ENCODE measurements at regions not wholly inside any gene's neighbourhood (a gene's known extent, or its start where the extent isn't known, plus 50 kb on each side); places are given as distances from the start of the nearest gene placed in this dataset.
A peak's percentile ranks its signal among the peaks of the same experiment; 100 is the strongest.
"Not testable (repeated sequence)": the region's sequence is repeated elsewhere in the genome, so short reads cannot be mapped to it uniquely, and the experiment has no call there.

DNA sequence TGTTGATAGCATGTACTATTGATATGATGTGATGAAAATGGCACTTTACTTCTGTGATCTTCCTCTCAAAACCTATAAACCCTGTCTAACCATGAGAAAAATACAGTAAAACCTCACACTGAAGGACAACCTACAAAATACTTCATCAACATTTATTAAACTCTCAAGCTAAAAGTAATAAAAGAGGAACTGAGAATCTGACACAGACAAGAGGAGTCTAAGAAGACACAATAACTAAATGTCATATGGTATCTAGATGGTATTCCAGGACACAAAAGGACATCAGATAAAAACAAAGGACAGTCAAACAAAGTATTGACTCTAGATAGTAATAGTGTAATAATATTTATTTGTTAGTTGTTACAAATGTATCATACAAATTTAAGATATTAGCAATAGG, 655.3 kb downstream of the SH3BGRL start:
- no peak for DNase-seq

- DNase-seq = no peak
Measured at GRCh38 chrX:81866873-81867272, 665.0 kb downstream of the SH3BGRL start.

GRCh38 chrX:81868979-81869378, 667.1 kb downstream of the SH3BGRL start:
- DNase-seq = no peak

DNA sequence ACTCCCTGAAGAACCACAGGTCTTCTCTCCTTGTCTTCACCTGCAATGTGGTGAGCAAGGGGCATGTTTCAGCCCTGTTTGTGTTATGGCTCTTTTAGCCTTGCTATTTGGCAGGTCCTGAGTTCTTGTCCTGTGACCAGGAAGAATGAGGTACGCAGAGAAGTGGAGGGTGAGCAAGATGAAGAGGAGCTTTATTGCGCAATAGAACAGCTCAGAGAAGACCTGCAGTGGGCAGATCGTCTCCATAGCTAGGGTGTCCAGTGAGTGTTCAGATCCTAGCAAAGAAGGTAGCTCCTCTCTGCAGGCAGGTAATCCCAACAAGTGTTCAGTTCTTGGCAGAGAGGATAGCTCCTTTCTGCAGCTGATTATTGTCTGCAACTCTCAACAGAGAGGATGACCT, 672.9 kb downstream of the SH3BGRL start:
- DNase-seq = no peak

DNA sequence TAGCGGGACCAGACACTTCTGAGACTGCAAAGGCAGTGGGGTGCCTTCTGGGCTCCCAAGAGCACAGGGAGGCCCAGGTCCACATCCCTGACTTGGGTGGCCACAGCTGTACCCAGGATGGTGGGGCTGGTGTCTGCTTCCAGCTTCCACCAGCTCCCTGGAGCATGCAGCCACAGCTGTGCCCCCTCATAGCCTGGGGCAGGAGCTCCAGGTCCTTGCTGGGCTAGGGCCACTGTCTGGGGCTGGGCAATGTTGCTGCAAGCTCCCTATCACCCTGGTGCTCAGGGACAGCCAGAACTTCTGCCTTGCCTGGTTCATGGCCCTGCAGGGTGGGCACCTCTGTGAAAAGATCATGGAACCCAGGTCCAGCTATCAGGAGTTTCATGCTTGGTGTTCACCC, 673.9 kb downstream of the SH3BGRL start:
- no peak for DNase-seq

- no peak for DNase-seq
Measured at GRCh38 chrX:81876437-81876836, 674.5 kb downstream of the SH3BGRL start.

DNA sequence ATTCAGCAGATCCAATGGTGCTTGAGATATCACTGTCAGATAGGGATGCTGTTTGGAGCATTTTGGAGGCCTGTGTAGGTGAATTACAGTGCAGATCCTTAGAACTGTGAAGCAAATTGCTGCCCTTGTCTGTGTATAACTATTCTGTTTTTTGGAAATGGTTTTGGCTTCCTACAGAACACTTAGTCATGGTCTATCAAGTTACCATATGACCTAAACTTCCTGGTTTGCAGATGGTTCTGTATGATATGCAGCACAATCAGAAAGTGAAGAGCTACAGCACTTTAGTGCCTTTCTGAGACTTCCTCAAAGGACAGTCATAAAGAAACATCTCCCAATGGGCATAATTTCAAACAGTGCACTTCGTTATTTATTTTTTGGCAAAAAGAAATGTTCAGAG, 688.6 kb downstream of the SH3BGRL start:
- no peak for DNase-seq

DNA sequence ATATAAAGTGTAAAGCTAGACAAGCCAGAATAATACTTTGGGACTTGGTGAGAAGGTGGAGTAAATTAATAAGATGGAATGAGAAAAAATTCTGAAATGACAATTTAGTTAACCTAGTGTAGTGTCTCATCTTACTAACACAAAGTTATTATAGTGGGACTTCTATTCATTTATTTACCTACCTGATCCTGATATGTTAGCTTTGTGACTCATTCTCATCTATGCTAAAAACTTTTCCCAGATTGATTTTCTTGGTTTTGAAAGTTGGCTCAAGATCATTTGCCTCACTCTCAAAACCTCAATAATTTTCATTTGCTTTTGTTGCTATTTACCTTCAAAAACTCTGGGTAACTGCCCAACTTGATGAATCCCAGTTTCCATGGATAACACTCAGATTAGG, 698.6 kb downstream of the SH3BGRL start:
- DNase-seq = no peak

DNA sequence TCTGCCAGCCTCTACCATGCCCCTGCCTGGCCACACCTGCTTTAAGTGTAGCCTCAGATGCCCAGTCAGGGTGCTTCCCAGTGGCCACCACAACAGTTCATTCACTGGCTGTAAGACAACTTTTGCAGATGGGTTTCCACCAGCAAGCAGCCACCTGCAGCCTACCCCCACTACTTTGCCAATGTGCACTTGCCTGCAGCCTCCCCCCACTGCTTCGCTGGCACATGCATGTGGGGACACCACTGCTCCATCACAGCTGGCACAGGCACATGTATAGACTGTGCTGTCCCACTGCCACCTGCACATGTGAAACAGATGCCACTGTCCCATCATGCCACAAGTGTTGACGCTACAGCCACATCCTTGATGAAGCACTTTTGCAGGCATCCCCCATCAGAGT, 723.9 kb downstream of the SH3BGRL start:
- DNase-seq = peak; percentile 39

DNA sequence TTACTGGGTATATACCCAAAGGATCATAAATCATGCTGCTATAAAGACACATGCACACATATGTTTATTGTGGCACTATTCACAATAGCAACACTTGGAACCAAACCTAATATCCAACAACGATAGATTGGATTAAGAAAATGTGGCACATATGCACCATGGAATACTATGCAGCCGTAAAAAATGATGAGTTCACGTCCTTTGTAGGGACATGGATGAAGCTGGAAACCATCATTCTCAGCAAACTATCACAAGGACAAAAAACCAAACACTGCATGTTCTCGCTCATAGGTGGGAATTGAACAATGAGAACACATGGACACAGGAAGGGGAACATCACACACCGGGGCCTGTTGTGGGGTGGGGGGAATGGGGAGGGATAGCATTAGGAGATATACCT, 744.0 kb downstream of the SH3BGRL start:
- not testable (repeated sequence) for DNase-seq

DNA sequence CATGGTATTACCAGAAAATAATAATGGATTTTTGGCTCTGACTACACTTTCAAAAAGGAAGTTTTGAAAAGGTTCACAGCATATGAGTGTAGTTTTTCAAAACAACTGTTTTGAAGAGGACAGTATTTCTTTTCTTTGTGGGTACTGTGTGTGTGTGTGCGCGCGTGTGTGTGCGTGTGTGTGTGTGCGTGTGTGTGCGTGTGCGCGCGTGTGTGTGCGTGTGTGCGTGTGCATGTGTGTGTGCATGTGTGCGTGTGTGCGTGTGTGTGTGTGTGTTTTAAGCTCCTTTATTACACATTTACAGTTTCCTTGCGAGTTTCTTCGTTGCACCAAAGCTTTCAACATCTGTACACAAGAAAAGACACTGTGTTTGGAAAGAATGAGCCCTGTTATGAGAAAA, 755.4 kb downstream of the SH3BGRL start:
- no peak for DNase-seq

GRCh38 chrX:81957900-81958545, 756.1 kb downstream of the SH3BGRL start:
- peak; percentile 45 for DNase-seq

- DNase-seq = no peak
Measured at GRCh38 chrX:81959964-81960363, 758.1 kb downstream of the SH3BGRL start.

- not testable (repeated sequence) for DNase-seq
Measured at GRCh38 chrX:81974413-81974812, 772.5 kb downstream of the SH3BGRL start.

DNA sequence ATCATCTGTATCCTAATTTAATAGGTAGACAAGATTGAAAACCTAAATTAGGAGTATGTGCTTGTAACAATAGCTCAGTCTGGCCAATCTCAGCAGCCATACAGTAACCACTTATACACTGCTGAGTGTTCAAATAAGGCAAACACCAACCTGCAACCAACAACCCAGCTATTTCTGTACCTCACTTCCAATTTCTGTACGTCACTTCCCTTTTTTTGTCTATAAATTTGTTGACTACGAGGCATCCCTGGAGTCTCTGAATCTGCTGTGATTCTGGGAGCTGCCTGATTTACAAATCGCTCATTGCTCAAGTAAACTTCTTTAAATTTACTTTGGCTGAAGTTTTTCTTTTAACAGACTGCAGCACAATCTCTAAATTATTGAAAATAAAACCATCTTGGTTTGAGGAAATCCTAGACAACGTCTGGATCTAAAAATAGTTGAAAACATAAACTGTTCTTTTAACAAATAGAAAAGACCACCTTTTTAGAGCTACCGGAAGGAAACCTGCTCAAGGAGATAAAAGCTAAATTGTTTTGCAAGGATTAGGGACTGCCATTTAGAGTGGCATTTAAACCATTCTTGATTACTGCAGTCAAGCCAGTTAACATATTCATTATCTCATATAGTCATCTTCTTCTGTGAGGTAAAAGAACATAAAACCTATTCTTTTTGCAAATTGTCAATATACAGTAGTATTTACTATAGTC, 778.1 kb downstream of the SH3BGRL start:
- DNase-seq = no peak

DNA sequence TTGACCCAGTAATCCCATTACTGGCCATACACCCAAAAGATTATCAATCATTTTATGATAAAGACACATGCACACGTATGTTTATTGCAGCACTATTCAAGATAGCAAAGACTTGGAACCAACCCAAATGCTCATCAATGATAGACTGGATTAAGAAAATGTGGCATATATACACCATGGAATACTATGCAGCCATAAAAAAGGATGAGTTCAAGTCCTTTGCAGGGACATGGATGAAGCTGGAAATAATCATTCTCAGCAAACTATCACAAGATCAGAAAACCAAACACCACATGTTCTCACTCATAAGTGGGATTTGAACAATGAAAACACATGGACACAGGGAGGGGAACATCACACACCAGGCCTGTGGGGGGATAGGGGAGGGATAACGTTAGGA, 785.3 kb downstream of the SH3BGRL start:
- not testable (repeated sequence) for DNase-seq

- no peak for DNase-seq
Measured at GRCh38 chrX:81996166-81996565, 794.3 kb downstream of the SH3BGRL start.

GRCh38 chrX:82029571-82030218, 827.8 kb downstream of the SH3BGRL start:
- DNase-seq = no peak

- no peak for DNase-seq
Measured at GRCh38 chrX:82031250-82031649, 829.3 kb downstream of the SH3BGRL start.

DNA sequence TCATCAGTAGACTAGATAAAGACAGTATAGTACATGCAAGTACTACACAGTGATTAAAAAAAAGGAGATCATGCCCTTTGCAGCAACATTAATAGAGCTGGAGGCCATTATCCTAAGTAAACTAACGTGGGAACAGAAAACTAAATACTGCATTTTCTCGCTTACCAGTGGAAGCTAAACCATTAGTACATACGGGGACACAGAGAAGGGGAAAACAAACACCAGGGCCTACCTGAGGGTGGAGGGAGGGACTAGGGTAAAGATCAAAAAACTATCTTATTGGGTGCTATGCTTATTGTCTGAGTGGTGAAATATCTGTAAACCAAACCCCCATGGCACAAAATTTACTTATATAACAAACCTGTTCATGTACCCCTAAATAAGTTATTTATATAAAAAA, 836.9 kb downstream of the SH3BGRL start:
- DNase-seq = no peak

- DNase-seq = no peak
Measured at GRCh38 chrX:82041034-82041433, 839.1 kb downstream of the SH3BGRL start.

DNA sequence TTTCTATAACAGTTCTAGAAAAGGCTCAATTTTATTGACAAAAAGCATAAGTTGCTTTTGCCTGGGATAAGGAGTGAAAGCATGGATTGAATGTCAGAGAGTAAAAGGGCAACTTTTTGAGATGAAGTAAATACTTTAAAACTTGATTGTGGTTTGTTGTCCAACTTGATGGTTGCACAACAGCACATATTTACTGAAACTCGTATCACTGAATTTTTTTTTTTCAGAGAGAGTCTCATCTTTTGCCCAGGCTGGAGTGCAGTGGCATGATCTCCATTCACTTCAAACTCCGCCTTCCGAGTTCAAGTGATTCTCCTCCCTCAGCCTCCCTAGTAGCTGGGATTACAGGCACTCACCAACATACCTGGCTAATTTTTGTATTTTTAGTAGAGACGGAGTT, 856.8 kb downstream of the SH3BGRL start:
- no peak for DNase-seq

DNA sequence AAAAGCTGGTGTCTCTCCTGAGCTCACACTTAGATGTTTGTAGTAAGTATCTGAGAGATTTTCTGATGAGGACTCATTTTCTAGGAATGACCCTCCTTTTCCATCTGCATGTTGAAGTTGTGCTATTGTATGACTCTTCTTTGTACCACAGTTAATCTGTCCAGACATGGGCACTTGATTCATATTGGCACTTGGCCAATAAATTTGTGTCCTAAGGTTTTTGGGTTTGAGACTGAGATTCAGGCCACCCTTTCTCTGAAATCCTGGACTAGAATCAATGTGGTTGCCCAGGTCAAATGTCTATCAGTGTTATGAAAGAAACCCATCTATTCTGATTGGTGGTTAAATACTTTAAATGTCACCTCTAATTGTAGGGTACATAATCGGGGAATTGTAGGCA, 869.0 kb downstream of the SH3BGRL start:
- no peak for DNase-seq

GRCh38 chrX:82081027-82081426, 879.1 kb downstream of the SH3BGRL start:
- DNase-seq = no peak
